ENCODE measurements at regions not wholly inside any gene's neighbourhood (a gene's known extent, or its start where the extent isn't known, plus 50 kb on each side); places are given as distances from the start of the nearest gene placed in this dataset.
A peak's percentile ranks its signal among the peaks of the same experiment; 100 is the strongest.

DNA sequence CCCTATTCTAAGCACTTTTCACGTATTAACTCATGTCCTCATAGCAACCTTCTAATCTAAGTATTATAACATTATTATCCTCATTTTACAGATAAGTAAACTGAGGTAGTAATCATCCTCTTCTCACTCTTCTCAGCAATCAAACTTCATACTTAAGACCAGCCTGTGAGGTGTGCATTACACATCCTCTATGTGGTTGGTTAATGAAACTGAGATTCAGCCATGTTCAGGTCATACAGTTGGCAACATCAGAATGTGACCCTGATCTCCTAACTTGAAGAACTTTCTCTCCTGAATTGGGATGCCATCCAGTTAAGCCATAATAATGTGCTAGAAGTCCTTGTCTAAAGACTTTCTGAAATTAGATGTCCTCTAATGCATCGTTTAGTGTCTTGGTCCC is 275.1 kb upstream of the ANKRD55 start:
- no peaks in the 10 kb centered on the region for H3K9me3 ChIP-seq (ENCODE audit: low read length)
- intact Hi-C loops (cut with micrococcal nuclease; ENCODE audit: unreplicated experiment): no loop called here
- BruUV-seq (replicated peaks): no TSS peak
- H3K36me3 ChIP-seq (replicated peaks in 1 of 2; ENCODE audit: control insufficient read depth in 1 of 2, insufficient read depth in 2 of 2, low read length in 2 of 2): no peaks in the 10 kb centered on the region
- H3K4me2 ChIP-seq (ENCODE audit: low read depth, low read length): no peak overlapping the region
- no peaks in the 10 kb centered on the region for H4K20me1 ChIP-seq (ENCODE audit: insufficient read depth, low read length)
- H3K4me3 ChIP-seq (replicated peaks in 1 of 3; ENCODE audit: insufficient read depth in 1 of 3, low read depth in 2 of 3, low read length in 3 of 3): no peak overlapping the region
- ATAC-seq (no peak), DNase-seq (ENCODE audit: low spot score) (no peak), FAIRE-seq (no peak)
- no peak overlapping the region for H2AFZ ChIP-seq (ENCODE audit: low read length)
- 71% methylated on average over 2 of the region's 2 CpGs for WGBS (ENCODE audit: low lambda C conversion rate)
- in situ Hi-C loops (cut with HindIII; ENCODE audit: extremely low pct_ligation_motif_present, low pct_unique_long_range_greater_than_20kb): no loop called here
- peaks cover 39% of the 10 kb centered on the region for H3K4me1 ChIP-seq (ENCODE audit: insufficient read depth, low read length)
- H3K27me3 ChIP-seq (ENCODE audit: control insufficient read depth in 1 of 2, insufficient read depth in 2 of 2, low read length in 2 of 2): 0 out of 5 replicates have a peak, but pooled peaks cover 0 to 2% of the 10 kb centered on the region in 2 experiments
- CTCF ChIA-PET (ENCODE audit: low intra/inter-chr PET ratio, low total read pairs): no interaction called here
- H3K9ac ChIP-seq (ENCODE audit: insufficient read depth, low read depth, low read length): no peak overlapping the region
- H3K79me2 ChIP-seq (ENCODE audit: insufficient read depth, low read length): no peaks in the 10 kb centered on the region
- no peak overlapping the region for H3K27ac ChIP-seq (ENCODE audit: extremely low read length, insufficient read depth, low read length)
- no peak for TF ChIP-seq ARNTL (CRISPR knock-in tag; IDR thresholded peaks at IDR 0.05)
- POLR2A ChIA-PET: no interaction called here

DNA sequence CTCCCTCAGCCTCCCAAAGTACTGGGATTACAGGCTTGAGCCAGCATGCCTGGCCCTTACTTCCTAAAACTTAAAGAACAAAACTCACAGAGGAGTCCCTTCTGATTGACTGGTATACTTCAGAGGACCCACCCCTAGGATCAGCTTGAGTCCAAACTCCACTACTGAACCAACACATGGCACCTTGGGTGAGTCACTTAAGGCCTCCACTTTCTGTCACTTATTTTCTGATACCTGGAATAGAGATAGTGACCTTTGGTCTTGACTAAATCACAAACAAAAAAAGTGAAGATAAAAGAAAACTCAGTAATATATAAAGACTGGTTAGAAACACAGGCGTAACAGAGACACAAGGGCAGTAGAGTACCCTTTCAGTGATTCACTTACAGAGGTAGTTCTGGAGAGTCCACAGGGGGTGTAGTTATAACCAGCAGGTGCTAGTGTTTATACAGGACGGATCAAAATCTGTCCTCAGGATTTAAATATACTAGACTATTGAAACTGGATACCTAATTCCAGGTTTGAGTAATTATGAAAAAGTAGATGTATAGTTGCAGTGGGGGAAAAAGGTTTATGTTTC is 274.3 kb upstream of the ANKRD55 start:
- H2AFZ ChIP-seq (ENCODE audit: low read length): no peak overlapping the region
- no peaks in the 10 kb centered on the region for H3K9me3 ChIP-seq (ENCODE audit: low read length)
- BruUV-seq (replicated peaks): no TSS peak
- no peaks in the 10 kb centered on the region for H4K20me1 ChIP-seq (ENCODE audit: insufficient read depth, low read length)
- H3K36me3 ChIP-seq (replicated peaks in 1 of 2; ENCODE audit: control insufficient read depth in 1 of 2, insufficient read depth in 2 of 2, low read length in 2 of 2): no peaks in the 10 kb centered on the region
- in situ Hi-C loops (cut with HindIII; ENCODE audit: extremely low pct_ligation_motif_present, low pct_unique_long_range_greater_than_20kb) (no loop called here), intact Hi-C loops (cut with micrococcal nuclease; ENCODE audit: unreplicated experiment) (no loop called here)
- ATAC-seq: peak; percentile 88
- no peak overlapping the region for H3K9ac ChIP-seq (ENCODE audit: insufficient read depth, low read depth, low read length)
- peak; percentile 80 for DNase-seq (ENCODE audit: low spot score)
- POLR2A ChIA-PET: interaction anchor here (1.5 kb wide), 1 partner anchor 27 kb away, joined by 5 read pairs; no protein-coding TSS in a partner anchor
- peaks cover 37% of the 10 kb centered on the region for H3K4me1 ChIP-seq (ENCODE audit: insufficient read depth, low read length)
- no peak overlapping the region for H3K27ac ChIP-seq (ENCODE audit: extremely low read length, insufficient read depth, low read length)
- H3K79me2 ChIP-seq (ENCODE audit: insufficient read depth, low read length): no peaks in the 10 kb centered on the region
- FAIRE-seq: no peak
- no peak overlapping the region; the same call in 1 of the 2 replicates for H3K4me2 ChIP-seq (ENCODE audit: low read depth, low read length)
- CTCF ChIA-PET (ENCODE audit: low intra/inter-chr PET ratio, low total read pairs): no interaction called here
- 0 out of 5 replicates have a peak, but pooled peaks cover 0 to 2% of the 10 kb centered on the region in 2 experiments for H3K27me3 ChIP-seq (ENCODE audit: control insufficient read depth in 1 of 2, insufficient read depth in 2 of 2, low read length in 2 of 2)
- no peak overlapping the region for H3K4me3 ChIP-seq (replicated peaks in 1 of 3; ENCODE audit: insufficient read depth in 1 of 3, low read depth in 2 of 3, low read length in 3 of 3)
- WGBS (ENCODE audit: low lambda C conversion rate): 36% methylated on average over 2 of the region's 2 CpGs
- TF ChIP-seq ZNF644 (CRISPR knock-in tag; IDR thresholded peaks at IDR 0.05; ENCODE audit: low read depth) (0 out of 2 replicates have a peak, but pooled peaks have one; percentile 21), CBX5 (CRISPR knock-in tag; IDR thresholded peaks at IDR 0.05; ENCODE audit: borderline replicate concordance) (no peak), ZNF253 (CRISPR knock-in tag; IDR thresholded peaks at IDR 0.05; ENCODE audit: borderline replicate concordance) (no peak), ZNF556 (CRISPR knock-in tag; IDR thresholded peaks at IDR 0.05; ENCODE audit: borderline replicate concordance) (no peak), NR2F6 (IDR thresholded peaks at IDR 0.05) (no peak), NR2F6 (CRISPR knock-in tag; IDR thresholded peaks at IDR 0.05) (no peak), TCF7 (IDR thresholded peaks at IDR 0.05; ENCODE audit: low read depth) (no peak), HNRNPLL (IDR thresholded peaks at IDR 0.05; ENCODE audit: low read depth, low read length, poor library complexity, severe bottlenecking) (no peak), ARHGAP35 (CRISPR knock-in tag; IDR thresholded peaks at IDR 0.05; ENCODE audit: borderline replicate concordance) (no peak)
- TF ChIP-seq, protein P1, sequence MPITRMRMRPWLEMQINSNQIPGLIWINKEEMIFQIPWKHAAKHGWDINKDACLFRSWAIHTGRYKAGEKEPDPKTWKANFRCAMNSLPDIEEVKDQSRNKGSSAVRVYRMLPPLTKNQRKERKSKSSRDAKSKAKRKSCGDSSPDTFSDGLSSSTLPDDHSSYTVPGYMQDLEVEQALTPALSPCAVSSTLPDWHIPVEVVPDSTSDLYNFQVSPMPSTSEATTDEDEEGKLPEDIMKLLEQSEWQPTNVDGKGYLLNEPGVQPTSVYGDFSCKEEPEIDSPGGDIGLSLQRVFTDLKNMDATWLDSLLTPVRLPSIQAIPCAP (CRISPR knock-in tag; IDR thresholded peaks at IDR 0.05; ENCODE audit: low read depth): no peak
- TF ChIP-seq, protein P2, sequence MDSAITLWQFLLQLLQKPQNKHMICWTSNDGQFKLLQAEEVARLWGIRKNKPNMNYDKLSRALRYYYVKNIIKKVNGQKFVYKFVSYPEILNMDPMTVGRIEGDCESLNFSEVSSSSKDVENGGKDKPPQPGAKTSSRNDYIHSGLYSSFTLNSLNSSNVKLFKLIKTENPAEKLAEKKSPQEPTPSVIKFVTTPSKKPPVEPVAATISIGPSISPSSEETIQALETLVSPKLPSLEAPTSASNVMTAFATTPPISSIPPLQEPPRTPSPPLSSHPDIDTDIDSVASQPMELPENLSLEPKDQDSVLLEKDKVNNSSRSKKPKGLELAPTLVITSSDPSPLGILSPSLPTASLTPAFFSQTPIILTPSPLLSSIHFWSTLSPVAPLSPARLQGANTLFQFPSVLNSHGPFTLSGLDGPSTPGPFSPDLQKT (CRISPR knock-in tag; IDR thresholded peaks at IDR 0.05; ENCODE audit: borderline replicate concordance): no peak
- TF ChIP-seq, protein P3, sequence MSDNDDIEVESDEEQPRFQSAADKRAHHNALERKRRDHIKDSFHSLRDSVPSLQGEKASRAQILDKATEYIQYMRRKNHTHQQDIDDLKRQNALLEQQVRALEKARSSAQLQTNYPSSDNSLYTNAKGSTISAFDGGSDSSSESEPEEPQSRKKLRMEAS (IDR thresholded peaks at IDR 0.05): no peak
- TF ChIP-seq, protein P4, sequence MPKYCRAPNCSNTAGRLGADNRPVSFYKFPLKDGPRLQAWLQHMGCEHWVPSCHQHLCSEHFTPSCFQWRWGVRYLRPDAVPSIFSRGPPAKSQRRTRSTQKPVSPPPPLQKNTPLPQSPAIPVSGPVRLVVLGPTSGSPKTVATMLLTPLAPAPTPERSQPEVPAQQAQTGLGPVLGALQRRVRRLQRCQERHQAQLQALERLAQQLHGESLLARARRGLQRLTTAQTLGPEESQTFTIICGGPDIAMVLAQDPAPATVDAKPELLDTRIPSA (CRISPR knock-in tag; IDR thresholded peaks at IDR 0.05; ENCODE audit: borderline replicate concordance): no peak

All from HepG2 (cell line).